H4 (cell line): ENCODE measurements at regions not wholly inside any gene's neighbourhood (a gene's known extent, or its start where the extent isn't known, plus 50 kb on each side); places are given as distances from the start of the nearest gene placed in this dataset.

Source experiments
- DNase-seq: peaks from one replicate; pipeline ENCODE4 v3.0.0-alpha.2; 2015; ENCODE audit warnings: low spot score

GRCh38 chr11:101401245-101401644, 182.6 kb downstream of the TRPC6 start:
- peak; percentile 11 for DNase-seq

DNA sequence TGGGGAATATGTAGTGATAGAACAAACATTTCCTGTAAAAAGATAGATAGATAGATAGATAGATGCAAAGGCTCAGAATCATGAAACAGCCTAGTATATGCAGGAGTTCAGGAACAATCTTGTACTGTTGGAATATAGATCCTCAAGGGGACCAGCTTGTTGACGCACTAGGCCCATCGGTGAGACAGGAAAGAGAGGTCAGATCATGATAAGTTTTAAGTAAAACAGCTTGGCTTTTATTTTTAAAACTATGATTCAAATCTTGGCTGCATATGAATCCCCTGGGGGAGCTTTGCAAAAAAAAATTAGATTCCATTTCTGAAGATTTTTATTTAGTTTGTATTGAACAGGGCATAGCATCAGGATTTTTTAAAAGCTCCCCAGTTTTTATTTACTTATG, 185.8 kb downstream of the TRPC6 start:
- no peak for DNase-seq

DNA sequence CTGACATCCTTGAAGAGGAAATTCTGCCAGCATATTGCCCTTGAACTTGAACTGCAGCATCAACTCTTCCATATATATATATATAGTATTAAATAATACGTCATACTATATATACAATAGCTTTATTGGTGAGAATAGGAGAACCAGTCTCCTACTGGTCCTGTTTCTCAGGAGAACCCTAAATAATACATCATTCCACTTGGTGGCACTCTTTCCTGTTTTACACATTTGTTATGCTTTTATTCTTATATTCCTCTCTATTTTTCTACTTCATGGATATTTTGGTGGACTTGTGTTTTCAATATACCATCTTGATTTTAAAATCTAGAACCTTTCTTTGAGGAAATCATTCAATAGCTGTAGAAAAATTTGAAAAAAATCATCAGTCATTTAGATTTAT, 193.3 kb downstream of the TRPC6 start:
- no peak for DNase-seq

- no peak for DNase-seq
Observed at GRCh38 chr11:101369835-101370234, 214.0 kb downstream of the TRPC6 start.

DNA sequence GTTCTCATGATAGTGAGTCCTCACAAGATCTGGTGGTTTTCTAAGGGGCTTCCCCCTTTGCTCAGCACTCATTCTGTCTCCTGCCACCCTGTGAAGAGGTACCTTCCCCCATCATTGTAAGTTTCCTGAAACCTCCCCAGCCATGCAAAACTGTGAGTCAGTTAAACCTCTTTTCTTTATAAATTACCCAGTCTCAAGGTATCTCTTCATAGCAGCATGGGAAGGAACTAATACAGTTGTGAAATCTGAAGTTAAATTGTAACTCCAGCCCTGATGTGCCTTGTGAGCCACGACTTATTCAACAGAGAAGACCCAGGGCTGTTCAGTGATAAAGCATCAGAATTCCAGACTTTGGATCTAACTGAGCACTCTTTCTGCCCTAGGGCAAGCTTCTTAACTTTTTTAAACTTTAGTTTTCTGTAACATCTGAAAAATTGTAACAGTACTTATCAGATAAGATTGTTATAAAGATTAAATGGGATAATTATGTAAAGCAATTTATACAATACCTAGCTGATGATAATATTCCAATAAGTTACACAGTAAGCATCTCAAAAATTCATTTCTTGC, 220.0 kb downstream of the TRPC6 start:
- DNase-seq = no peak

GRCh38 chr11:101362643-101363042, 221.2 kb downstream of the TRPC6 start:
- no peak for DNase-seq

GRCh38 chr11:101357771-101358170, 226.0 kb downstream of the TRPC6 start:
- no peak for DNase-seq

GRCh38 chr11:101354801-101355200, 225.2 kb upstream of the PGR start:
- no peak for DNase-seq

DNA sequence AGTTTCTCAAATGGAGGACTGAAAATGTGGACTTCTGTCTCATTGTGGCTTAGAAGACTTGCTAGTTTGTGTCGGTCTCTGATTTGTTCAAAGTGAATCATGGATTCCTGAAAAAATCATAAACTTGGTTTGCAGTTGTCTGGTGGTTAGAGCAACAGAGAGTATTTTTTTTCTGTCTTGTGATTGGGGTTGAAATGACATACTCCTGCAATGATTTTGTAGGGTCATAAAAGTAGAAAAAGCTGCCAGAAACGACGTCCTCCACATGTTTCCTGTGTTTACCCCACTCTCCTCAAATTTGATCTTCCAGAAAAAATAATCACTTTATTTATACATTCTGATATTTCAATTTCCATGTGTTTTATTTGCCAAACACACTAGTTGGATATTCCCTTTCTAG, 219.2 kb upstream of the PGR start:
- DNase-seq = no peak

- DNase-seq = peak; percentile 38
Observed at GRCh38 chr11:101346591-101346990, 217.0 kb upstream of the PGR start.

- no peak for DNase-seq
Observed at GRCh38 chr11:101345891-101346290, 216.3 kb upstream of the PGR start.

DNA sequence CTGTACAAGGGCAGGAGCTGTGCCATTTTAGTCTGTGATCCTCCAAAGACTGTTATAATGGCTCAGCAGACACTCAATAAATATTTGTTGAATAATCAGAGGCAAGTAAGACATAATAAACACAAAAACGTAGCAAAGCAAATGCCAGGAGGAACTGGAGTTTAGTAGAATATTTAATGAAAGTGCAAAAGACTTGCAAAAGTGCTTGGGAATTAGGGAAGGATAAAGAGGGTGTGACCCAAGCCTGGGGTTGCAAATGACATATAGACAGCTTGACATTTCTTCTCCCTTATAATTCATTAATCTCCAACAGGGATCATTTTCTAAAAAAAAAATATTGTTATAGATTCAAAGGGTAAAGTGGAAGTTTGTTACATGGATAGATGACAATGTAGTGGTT, 212.7 kb upstream of the PGR start:
- DNase-seq = no peak

DNA sequence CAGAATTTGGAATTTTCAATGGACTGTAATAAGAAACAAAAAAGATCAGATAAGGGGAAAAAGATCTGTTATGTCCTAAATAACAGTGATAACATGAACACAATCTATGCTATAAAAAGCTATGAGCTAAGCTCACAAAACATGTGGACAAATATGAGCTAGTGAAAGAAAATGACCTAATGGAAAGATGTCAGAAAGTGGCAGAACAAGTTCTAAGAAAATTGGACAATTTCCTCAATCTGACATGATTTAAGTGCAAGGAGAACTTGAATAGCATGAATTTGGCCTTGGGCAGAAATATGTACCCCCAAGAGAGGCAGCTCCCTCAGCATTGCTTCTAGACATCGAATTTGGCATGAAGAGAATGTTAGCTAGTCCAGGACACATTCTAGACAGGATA, 212.0 kb upstream of the PGR start:
- DNase-seq = no peak

DNA sequence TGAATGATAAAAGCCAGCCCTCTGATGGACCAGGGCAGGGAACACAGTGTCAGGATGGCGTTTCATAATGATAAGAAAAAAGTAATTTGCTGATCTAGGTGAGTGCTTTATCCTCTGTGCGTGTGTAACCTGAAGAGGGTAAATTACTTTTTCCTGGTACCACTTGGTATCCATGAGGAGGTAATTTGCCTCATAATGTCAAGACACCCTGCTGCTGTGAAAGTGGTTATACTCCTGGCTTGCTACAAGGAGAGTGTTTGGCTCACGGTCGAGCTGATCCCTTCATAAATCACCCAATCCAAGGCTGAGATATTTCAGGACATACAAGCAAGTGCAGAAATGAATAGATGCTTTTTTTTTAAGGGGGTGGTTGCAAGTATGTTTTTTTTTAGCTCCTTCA, 207.2 kb upstream of the PGR start:
- DNase-seq = no peak

DNA sequence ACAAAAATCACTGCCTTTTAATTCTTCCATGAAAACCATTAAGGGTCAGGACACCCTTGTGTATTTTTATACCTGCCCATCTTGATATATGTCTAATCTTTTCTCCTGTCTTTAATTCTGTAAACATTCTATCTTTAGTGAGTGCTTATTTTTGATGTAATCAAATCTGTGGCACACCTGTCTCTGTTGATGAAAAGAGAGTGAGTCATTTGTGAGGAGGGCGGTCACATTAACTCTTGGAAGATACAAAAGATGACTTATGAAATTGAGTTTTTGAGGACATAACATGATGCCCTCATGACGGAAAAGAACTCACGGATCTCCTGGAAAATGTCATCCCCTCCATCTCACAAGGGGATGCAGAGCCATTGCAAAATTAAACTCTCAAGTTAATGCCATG, 206.5 kb upstream of the PGR start:
- no peak for DNase-seq

DNA sequence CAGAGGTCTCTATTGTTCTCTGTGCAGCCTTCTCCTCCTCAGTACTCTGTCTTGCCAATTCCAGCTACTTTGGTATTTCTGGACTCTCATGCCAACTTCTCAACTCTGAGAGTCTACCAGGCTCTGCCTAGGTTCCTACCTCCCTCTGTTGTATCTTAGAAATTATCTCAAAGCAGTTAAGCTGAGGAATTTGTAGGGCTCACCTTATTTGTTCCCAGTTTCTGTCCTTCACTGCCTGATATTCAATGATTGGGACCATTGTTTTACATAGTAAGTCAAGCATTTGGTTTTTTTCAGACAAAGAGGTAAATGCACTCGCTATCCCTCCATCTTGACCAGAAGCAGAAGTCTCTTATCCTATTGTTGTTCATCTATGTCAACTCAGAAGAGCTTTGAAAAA, 205.0 kb upstream of the PGR start:
- no peak for DNase-seq

DNA sequence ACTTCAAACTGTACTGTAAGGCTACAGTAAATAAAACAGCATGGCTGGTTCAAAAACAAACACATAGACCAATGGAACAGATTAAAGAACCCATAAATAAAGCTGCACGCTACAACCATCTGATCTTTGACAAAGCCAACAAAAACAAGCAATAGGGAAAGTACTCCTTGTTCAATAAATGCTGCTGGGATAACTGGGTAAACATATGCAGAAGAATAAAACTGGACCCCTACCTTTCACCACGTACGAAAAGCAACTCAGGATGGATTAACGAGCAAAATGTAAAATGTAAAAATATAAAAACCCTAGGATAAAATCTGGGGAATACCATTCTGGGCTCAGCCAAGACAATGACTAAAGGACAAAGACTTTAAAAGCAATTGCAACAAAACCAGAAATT, 201.8 kb upstream of the PGR start:
- DNase-seq = no peak

GRCh38 chr11:101327908-101328307, 198.3 kb upstream of the PGR start:
- no peak for DNase-seq

- no peak for DNase-seq
Observed at GRCh38 chr11:101326141-101326540, 196.5 kb upstream of the PGR start.

DNA sequence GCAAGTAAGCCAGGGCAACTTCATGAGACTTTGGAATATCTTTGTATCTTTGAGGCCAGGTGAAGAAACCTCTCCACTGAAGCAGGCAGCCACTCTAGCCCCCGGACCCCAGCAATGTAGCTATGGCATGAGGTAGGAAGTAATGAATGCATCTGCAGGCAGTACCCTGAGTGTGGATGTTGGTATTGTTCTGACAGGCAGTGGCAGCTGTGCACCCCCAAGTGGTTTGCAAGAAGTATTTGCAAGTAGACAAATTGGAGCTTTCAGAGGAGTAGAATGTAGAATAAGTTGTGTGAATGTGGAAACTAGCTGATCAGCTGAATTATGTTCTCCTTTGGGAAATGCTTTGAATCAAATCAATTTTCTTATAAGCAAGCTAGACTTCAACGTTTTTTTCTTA, 194.4 kb upstream of the PGR start:
- peak; percentile 6 for DNase-seq

GRCh38 chr11:101321222-101321621, 191.6 kb upstream of the PGR start:
- DNase-seq = peak; percentile 66

DNA sequence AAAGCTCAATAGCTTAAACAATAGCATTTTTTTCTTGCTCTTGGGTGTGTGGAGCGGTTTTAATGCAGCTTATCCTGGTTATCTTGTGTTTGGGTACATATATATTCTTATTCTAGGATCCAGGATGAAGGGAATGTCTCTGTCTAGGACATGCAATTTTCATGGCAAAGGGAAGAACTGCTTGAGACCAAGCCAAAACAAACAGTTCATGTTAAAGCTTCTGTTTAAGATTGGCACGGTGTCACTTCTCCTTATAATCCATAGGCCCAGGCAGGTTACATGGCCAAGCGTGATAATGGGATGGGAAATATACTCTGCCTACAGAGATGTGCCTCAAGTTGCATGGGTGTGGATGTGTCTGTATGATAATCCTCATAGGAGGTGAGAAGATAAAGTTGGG, 177.1 kb upstream of the PGR start:
- DNase-seq = no peak

DNA sequence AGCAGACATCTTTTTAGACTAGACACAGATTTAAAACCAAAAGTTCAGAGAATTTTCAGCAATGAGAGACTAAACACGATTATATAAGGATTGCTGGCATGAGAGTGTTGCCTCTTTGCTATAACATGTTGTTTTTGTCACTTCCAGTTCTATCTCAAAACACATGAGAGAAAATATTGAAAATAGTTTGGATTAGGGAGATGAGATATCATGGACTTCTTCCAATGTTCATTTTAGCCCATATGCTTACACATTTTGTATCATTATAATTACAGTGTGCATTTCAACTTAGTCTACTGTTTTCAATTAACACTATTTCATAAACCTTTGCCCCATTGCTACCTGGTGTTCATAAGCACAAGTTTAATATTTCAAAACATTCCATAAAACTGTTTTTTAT, 175.9 kb upstream of the PGR start:
- DNase-seq = no peak

DNA sequence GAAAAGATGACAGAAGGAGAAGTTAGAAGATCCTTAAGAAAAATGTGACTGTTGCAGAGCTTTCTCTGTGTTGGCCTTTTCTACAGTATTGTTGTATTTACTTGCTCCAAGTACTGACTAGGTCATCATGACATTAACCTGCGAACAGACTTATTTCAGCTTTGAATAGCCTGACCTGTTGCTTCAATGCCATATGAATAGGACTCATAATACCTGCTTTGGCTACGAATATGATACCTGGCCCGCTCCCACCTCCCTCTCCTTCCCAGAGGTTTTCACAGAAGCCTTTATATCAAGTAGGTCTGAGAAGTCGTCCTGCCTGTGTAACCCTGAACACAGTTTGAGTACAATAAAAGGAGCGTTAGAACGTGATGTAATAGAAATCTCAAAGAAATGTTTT, 169.6 kb upstream of the PGR start:
- no peak for DNase-seq

- no peak for DNase-seq
Observed at GRCh38 chr11:101296896-101297295, 167.3 kb upstream of the PGR start.
